ENCODE measurements at regions not wholly inside any gene's neighbourhood (a gene's known extent, or its start where the extent isn't known, plus 50 kb on each side); places are given as distances from the start of the nearest gene placed in this dataset.

DNA sequence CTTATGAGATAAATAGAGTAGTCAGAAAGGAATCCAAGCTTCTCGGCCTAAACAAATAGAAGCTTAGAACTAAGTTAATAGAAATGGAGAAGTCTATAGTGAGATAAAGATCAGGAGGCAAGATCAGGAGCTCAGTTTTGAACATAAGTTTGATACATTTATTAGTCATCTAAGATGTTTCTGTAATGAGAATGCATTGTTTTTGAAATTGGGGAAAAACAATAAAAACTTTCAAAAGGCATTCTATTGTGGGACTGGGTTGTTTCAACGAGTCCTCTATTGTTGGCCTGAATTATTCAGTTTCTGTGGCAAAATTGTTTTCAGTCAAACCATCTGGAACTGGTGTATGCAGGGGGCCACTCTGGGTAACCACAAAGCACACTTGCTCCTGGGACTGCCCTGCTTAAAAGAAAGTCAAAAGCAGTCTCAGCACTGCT lies 181.0 kb upstream of the CLINT1 start:
- TF ChIP-seq POLR2A (IDR thresholded peaks at IDR 0.05; ENCODE audit: low read depth, low read length) (no peak), POLR2AphosphoS5 (IDR thresholded peaks at IDR 0.05; ENCODE audit: low read depth, low read length) (no peak), TAF1 (IDR thresholded peaks at IDR 0.05; ENCODE audit: borderline replicate concordance, low read depth, low read length) (no peak)

Measured in GM12892 (cell line).